Testis (tissue), 2 donors: ENCODE measurements at regions not wholly inside any gene's neighbourhood (a gene's known extent, or its start where the extent isn't known, plus 50 kb on each side); places are given as distances from the start of the nearest gene placed in this dataset.
A peak's percentile ranks its signal among the peaks of the same experiment; 100 is the strongest.

Experiments
- DNase-seq: peaks from one replicate; pipeline ENCODE4 v3.0.0-alpha.2; 2019
- H3K27ac ChIP-seq, 2 donors: fragments of 200-600 bp; sonication (generic); one replicate each; pipeline ENCODE4 v1.5.1; 2019
- H3K27me3 ChIP-seq: fragments of 200-600 bp; sonication (generic); one replicate; pipeline ENCODE4 v1.5.1; 2019
- H3K36me3 ChIP-seq: fragments of 200-600 bp; sonication (generic); one replicate; pipeline ENCODE4 v1.5.1; 2017; ENCODE audit warnings: low read depth; ENCODE audit errors: missing control alignments
- H3K4me1 ChIP-seq: fragments of 200-600 bp; sonication (generic); one replicate; pipeline ENCODE4 v1.5.1; 2019
- H3K4me3 ChIP-seq, 2 donors: fragments of 200-600 bp; sonication (generic); one replicate each; pipeline ENCODE4 v1.5.1; 2017 to 2019
- H3K9me3 ChIP-seq: fragments of 200-600 bp; sonication (generic); one replicate; pipeline ENCODE4 v1.5.1; 2017
- POLR2A ChIP-seq: fragments of 450-650 bp; IDR thresholded peaks from one replicate; pipeline ENCODE4 v1.6.1; 2017; ENCODE audit warnings: antibody characterized with exemption, mild to moderate bottlenecking, moderate library complexity
- WGBS, 2 donors: methylation state at CpG; one replicate each; pipeline ENCODE4 v1.1.5; 2018; 5-methylcytosine and 5-hydroxymethylcytosine counted together
- intact Hi-C: fragments of 100-400 bp; cut with DNase I; formaldehyde crosslinking; loops from one replicate; pipeline ENCODE4 v1.15.1; 2023; ENCODE audit warnings: low total_unique reads
- TF ChIP-seq, protein P1 (sequence below), 3 experiments: fragments of 450-650 bp in 2 of 3; fragments of 200-600 bp in 1 of 3; sonication (generic) in 1 of 3; IDR thresholded peaks; one replicate each; pipeline ENCODE4 v1.5.1; 2016 to 2019; ENCODE audit warnings: antibody characterized with exemption in 3 of 3, mild to moderate bottlenecking in 2 of 3, moderate library complexity in 1 of 3

DNA sequence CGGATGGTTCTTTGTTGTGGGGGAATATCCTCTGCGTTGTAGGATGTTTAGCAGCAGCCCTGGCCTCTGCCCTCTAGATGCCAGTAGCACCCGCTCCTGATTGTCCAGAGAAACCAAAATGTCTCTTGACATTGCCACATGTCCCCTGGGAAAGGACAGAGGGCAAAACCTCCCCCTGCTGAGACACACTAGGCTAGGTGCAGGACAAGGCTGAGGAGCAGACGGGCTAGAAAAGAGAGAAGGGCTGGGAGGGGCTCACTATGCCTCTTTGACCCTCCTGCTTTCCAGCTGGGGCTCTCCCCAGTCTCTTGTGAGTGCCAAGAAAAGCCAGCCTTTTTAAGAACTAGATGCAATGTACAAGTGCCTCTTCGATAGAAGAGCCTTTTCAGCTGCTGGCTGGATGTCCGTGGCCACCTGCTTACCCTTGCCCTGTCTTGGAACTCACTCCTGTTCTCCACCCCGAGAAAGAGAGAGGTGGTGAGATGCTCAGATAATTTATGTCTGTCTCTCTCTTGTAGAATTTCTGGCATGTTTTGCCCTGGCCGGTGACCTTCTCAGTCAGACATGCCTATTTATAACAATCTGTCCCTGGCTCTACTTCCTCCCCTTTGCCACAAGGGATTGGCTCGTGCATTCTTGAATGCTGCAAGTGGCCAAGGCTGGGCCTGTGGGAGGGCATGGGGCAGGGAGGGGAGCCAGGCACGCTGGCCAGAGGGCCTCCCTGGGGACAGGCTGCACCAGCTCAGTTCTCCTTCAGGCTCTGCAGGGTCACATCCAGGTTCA lies 142.6 kb downstream of the RPLP1 start:
- Histone ChIP-seq H3K36me3 (no peaks in the 10 kb centered on the region), H3K4me1 (peaks cover 25% of the 10 kb centered on the region), H3K9me3 (no peaks in the 10 kb centered on the region), H3K4me3 (no peak overlapping the region), H3K27me3 (no peaks in the 10 kb centered on the region), H3K27ac (peak overlapping the region in 1 of 2 donors; percentile 53)
- TF ChIP-seq POLR2A, result no peak
- TF ChIP-seq, protein P1, sequence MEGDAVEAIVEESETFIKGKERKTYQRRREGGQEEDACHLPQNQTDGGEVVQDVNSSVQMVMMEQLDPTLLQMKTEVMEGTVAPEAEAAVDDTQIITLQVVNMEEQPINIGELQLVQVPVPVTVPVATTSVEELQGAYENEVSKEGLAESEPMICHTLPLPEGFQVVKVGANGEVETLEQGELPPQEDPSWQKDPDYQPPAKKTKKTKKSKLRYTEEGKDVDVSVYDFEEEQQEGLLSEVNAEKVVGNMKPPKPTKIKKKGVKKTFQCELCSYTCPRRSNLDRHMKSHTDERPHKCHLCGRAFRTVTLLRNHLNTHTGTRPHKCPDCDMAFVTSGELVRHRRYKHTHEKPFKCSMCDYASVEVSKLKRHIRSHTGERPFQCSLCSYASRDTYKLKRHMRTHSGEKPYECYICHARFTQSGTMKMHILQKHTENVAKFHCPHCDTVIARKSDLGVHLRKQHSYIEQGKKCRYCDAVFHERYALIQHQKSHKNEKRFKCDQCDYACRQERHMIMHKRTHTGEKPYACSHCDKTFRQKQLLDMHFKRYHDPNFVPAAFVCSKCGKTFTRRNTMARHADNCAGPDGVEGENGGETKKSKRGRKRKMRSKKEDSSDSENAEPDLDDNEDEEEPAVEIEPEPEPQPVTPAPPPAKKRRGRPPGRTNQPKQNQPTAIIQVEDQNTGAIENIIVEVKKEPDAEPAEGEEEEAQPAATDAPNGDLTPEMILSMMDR (IDR thresholded peaks at IDR 0.05), result peak in 1 of 3 experiments; percentile 12
- 23 to 34% methylated on average over 9 to 10 of the region's 10 CpGs for WGBS, 2 donors
- peak; percentile 77 for DNase-seq
- intact Hi-C loops, result no loop called here

- intact Hi-C loops, result no loop called here
- Histone ChIP-seq H3K4me3 (no peak overlapping the region), H3K27ac (no peak overlapping the region), H3K4me1 (peaks cover 25% of the 10 kb centered on the region), H3K27me3 (no peaks in the 10 kb centered on the region), H3K9me3 (no peaks in the 10 kb centered on the region), H3K36me3 (no peaks in the 10 kb centered on the region)
- 80 to 95% methylated on average over 4 of the region's 4 CpGs for WGBS, 2 donors
- TF ChIP-seq POLR2A, result no peak
- TF ChIP-seq, protein P1 (IDR thresholded peaks at IDR 0.05), result no peak
- no peak for DNase-seq
Measured at GRCh38 chr15:69597061-69597592, 144.5 kb downstream of the RPLP1 start.

DNA sequence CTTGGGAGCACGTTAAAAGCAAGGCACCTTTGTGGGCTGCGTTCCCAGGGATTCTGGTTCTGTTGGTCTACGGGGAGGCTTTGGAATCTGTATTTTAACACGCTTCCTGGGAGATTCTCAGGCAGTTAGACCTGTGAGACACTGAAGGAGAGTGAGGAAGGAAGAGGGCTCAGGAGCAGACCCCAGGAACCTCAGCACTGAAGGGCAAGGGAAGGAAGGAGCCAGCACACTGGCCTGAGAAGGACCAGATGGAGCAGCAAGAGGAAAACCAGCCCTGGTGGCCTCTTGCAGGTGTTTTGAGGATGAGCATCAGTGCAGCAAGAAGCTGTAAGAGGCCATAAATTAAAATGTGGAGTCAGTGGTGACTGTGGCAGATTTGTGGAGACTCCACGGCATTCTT lies 146.7 kb downstream of the RPLP1 start:
- peaks cover 19% of the 10 kb centered on the region for H3K4me1 ChIP-seq
- TF ChIP-seq, protein P1 (IDR thresholded peaks at IDR 0.05), result no peak
- no peak for TF ChIP-seq POLR2A

GRCh38 chr15:69600556-69601085 lies 148.0 kb downstream of the RPLP1 start:
- no peak for DNase-seq
- no peak overlapping the region for H3K27ac ChIP-seq
- no peak overlapping the region for H3K4me3 ChIP-seq
- no peaks in the 10 kb centered on the region for H3K9me3 ChIP-seq
- peaks cover 6% of the 10 kb centered on the region for H3K4me1 ChIP-seq
- H3K36me3 ChIP-seq, result no peaks in the 10 kb centered on the region
- TF ChIP-seq, protein P1 (IDR thresholded peaks at IDR 0.05), result no peak
- no peak for TF ChIP-seq POLR2A
- H3K27me3 ChIP-seq, result no peaks in the 10 kb centered on the region
- intact Hi-C loops, result no loop called here
- 97% methylated on average over 3 of the region's 3 CpGs for WGBS, 2 donors

More for the DNA sequence above, 146.7 kb downstream of the RPLP1 start:
- no peak for DNase-seq
- Histone ChIP-seq H3K4me3 (no peak overlapping the region), H3K27ac (no peak overlapping the region), H3K36me3 (no peaks in the 10 kb centered on the region), H3K27me3 (no peaks in the 10 kb centered on the region), H3K9me3 (no peaks in the 10 kb centered on the region)
- intact Hi-C loops, result no loop called here
- 86 to 94% methylated on average over 5 of the region's 5 CpGs for WGBS, 2 donors
